Breast epithelium (tissue), 3 donors: ENCODE measurements at regions not wholly inside any gene's neighbourhood (a gene's known extent, or its start where the extent isn't known, plus 50 kb on each side); places are given as distances from the start of the nearest gene placed in this dataset.

Experiments used
- CTCF ChIP-seq, 3 donors: fragments of 450-650 bp; IDR thresholded peaks; one replicate each; pipeline ENCODE4 v1.5.1; 2016 to 2017; ENCODE audit warnings: antibody characterized with exemption in 3 of 3, mild to moderate bottlenecking in 3 of 3, moderate library complexity in 3 of 3
- POLR2A ChIP-seq: fragments of 450-650 bp; IDR thresholded peaks from one replicate; pipeline ENCODE4 v1.6.1; 2016; ENCODE audit warnings: antibody characterized with exemption, mild to moderate bottlenecking, moderate library complexity

GRCh38 chr5:110973510-110973909 is 98.0 kb upstream of the TSLP start:
- TF ChIP-seq CTCF (IDR thresholded peaks at IDR 0.05) (no peak), POLR2A (no peak)
